ENCODE measurements at regions not wholly inside any gene's neighbourhood (a gene's known extent, or its start where the extent isn't known, plus 50 kb on each side); places are given as distances from the start of the nearest gene placed in this dataset.
"Not testable (repeated sequence)": the region's sequence is repeated elsewhere in the genome, so short reads cannot be mapped to it uniquely, and the experiment has no call there.

DNA sequence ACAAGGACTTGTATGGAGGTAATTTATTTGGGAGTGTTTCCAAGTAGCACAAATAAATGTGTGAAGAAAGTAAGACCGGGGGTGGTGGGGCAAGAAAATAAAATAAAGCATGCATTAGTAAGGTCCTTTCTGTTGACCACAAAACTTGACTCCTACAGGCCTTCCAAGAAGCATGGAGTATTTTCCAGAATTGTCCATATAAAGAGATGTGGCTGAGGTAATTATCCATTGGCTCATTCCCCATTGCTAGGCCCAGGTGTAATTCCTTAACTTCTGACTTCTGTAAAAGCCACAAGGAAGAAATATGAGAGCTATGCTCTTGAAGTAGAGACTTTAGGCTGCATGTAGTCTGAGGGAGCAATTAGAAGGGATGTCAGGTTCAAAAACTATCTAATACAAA lies 430.5 kb upstream of the PABPC4L start:
- no peak for DNase-seq (ENCODE audit: extremely low read depth, low read depth)
- TF ChIP-seq, protein P1, sequence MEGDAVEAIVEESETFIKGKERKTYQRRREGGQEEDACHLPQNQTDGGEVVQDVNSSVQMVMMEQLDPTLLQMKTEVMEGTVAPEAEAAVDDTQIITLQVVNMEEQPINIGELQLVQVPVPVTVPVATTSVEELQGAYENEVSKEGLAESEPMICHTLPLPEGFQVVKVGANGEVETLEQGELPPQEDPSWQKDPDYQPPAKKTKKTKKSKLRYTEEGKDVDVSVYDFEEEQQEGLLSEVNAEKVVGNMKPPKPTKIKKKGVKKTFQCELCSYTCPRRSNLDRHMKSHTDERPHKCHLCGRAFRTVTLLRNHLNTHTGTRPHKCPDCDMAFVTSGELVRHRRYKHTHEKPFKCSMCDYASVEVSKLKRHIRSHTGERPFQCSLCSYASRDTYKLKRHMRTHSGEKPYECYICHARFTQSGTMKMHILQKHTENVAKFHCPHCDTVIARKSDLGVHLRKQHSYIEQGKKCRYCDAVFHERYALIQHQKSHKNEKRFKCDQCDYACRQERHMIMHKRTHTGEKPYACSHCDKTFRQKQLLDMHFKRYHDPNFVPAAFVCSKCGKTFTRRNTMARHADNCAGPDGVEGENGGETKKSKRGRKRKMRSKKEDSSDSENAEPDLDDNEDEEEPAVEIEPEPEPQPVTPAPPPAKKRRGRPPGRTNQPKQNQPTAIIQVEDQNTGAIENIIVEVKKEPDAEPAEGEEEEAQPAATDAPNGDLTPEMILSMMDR (IDR thresholded peaks at IDR 0.05; ENCODE audit: low read depth, low read length, missing control alignments): no peak

DNA sequence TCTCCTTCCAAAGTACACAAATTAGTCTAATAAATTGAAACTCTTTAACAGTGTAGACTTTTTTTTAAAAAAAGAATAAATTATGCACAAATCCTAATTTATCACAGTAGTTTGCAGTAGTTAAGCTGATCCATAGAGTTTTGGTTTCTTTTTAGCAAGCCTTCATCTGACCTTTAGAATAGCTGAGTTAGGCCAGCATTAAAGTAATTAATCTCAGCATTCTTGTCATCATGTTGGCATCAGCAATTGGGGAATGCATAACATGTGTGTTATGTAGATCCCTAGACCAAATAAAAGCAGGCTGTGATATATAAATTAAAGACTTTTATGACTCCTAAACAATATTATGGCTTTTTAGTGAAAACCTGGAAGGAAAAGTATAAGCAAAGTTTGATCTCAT lies 426.5 kb upstream of the PABPC4L start:
- DNase-seq (ENCODE audit: extremely low read depth, low read depth): peak; percentile 17
- H3K4me3 ChIP-seq (replicated peaks; ENCODE audit: low read depth, low read length): no peak overlapping the region
- TF ChIP-seq, protein P1 (IDR thresholded peaks at IDR 0.05; ENCODE audit: low read depth, low read length, missing control alignments): no peak

More for the DNA sequence above, 430.5 kb upstream of the PABPC4L start:
- H3K4me3 ChIP-seq (replicated peaks; ENCODE audit: low read depth, low read length): no peak overlapping the region

GRCh38 chr4:134627366-134627765 lies 425.8 kb upstream of the PABPC4L start:
- TF ChIP-seq, protein P1 (IDR thresholded peaks at IDR 0.05; ENCODE audit: low read depth, low read length, missing control alignments): no peak
- no peak for DNase-seq (ENCODE audit: extremely low read depth, low read depth)
- H3K4me3 ChIP-seq (replicated peaks; ENCODE audit: low read depth, low read length): no peak overlapping the region

- no peak for DNase-seq (ENCODE audit: extremely low read depth, low read depth)
- TF ChIP-seq, protein P1 (IDR thresholded peaks at IDR 0.05; ENCODE audit: low read depth, low read length, missing control alignments): no peak
- H3K4me3 ChIP-seq (replicated peaks; ENCODE audit: low read depth, low read length): no peak overlapping the region
These were observed 422.8 kb upstream of the PABPC4L start for GRCh38 chr4:134624365-134624764.

DNA sequence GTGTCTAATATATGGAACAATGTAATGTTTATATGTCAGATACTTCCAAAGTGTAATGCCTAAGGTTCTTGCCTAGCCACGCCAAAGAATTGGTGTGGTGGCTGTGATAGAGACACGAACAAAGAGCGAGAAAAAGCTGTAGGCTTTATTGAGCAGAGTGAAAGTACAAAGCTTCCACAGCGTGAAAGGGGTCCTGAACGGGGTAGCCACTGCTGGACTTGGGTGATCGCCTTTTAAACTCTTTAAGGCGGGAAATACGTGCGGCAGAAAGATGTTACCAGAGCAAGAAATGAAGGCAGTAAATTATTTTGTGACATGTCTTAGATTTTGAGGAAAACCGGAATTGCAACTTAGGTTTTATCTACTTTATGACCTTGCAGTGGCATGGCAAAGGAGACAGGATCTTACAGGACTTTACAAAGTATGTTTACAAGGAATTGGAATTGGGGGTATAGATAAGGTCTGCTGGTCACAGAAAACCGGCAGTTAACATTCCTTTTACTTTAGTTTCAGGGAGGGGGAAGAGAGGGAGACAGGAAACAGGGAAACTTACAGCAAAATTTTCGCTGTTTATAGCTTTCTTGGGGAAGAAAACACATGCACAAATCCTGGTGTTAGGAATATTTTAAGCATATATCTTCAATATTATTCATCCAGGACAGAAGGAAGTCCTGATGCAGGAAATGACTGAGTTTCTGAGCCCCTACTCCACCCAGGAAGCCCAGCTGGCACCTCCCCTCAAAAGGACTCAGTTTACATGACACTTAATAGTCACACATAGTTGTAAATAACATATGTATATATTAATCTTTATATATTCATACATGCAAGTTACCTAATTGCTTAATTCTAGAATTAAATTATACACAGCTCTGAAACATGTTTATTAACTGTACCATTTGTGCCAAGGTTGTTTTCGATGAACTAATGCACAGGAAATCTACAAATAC lies 421.3 kb upstream of the PABPC4L start:
- not testable (repeated sequence) for H3K4me3 ChIP-seq (replicated peaks; ENCODE audit: low read depth, low read length); DNase-seq (ENCODE audit: extremely low read depth, low read depth)

- DNase-seq (ENCODE audit: extremely low read depth, low read depth): no peak
- no peak overlapping the region for H3K4me3 ChIP-seq (replicated peaks; ENCODE audit: low read depth, low read length)
- TF ChIP-seq, protein P1 (IDR thresholded peaks at IDR 0.05; ENCODE audit: low read depth, low read length, missing control alignments): no peak
These were observed 420.6 kb upstream of the PABPC4L start for GRCh38 chr4:134622199-134622598.

GRCh38 chr4:134621715-134622114 lies 420.1 kb upstream of the PABPC4L start:
- not testable (repeated sequence) for H3K4me3 ChIP-seq (replicated peaks; ENCODE audit: low read depth, low read length); DNase-seq (ENCODE audit: extremely low read depth, low read depth)

- DNase-seq (ENCODE audit: extremely low read depth, low read depth): no peak
- TF ChIP-seq, protein P1 (IDR thresholded peaks at IDR 0.05; ENCODE audit: low read depth, low read length, missing control alignments): no peak
- no peak overlapping the region for H3K4me3 ChIP-seq (replicated peaks; ENCODE audit: low read depth, low read length)
These were observed 409.4 kb upstream of the PABPC4L start for GRCh38 chr4:134610956-134611355.

Measured in HFF-Myc (cell line).